HepG2 (cell line): ENCODE measurements at regions not wholly inside any gene's neighbourhood (a gene's known extent, or its start where the extent isn't known, plus 50 kb on each side); places are given as distances from the start of the nearest gene placed in this dataset.

Experiments used
- ATAC-seq: fragments of 200-7000 bp; cut with Tn5 transposase; 3 replicates; pipeline ENCODE4 v1.9.1; 2020; ENCODE audit warnings: mild to moderate bottlenecking, moderate library complexity
- BruUV-seq: library from RNA; stranded (reverse); fragments of 400-500 nt; replicated peaks from 2 replicates; lab custom pipeline; 2021; lab: Mats Ljungman, UMichigan
- CTCF ChIA-PET: fragments of 300-600 bp; formaldehyde crosslinking; extraction: SDS; loops from one replicate; lab custom pipeline; 2021; ENCODE audit warnings: low total read pairs, inconsistent platforms, low intra/inter-chr PET ratio; lab: Yijun Ruan, JAX
- POLR2A ChIA-PET: fragments of 350-600 bp; sonication (Branson Sonifier 250); formaldehyde crosslinking; loops from one replicate; lab custom pipeline; 2020; ENCODE audit warnings: antibody characterized with exemption, inconsistent platforms; lab: Yijun Ruan, JAX
- DNase-seq: peaks from one replicate; pipeline ENCODE4 v3.0.0-alpha.2; 2015; ENCODE audit warnings: low spot score
- FAIRE-seq: peaks from 3 replicates; lab custom pipeline; 2011; peaks lifted over from hg19 to GRCh38; lab: Jason Lieb, UNC
- H2AFZ ChIP-seq: one replicate; pipeline ENCODE4 v1.6.1; 2011; ENCODE audit warnings: low read length, inconsistent platforms
- H3K27ac ChIP-seq: fragments of 300-600 bp; 3 replicates; pipeline ENCODE4 v1.8.0; 2011; ENCODE audit warnings: mixed run types, mild to moderate bottlenecking, mixed read lengths, low read length, inconsistent platforms; ENCODE audit not compliant: insufficient read depth; ENCODE audit errors: extremely low read length
- H3K27me3 ChIP-seq, 2 experiments: fragments of 200-600 bp in 1 of 2; 2 replicates in 1 of 2; 3 replicates in 1 of 2; pipeline versions ENCODE4 v1.6.0 to v1.8.0; 2011; ENCODE audit warnings: low read length in 2 of 2, mild to moderate bottlenecking in 2 of 2, moderate library complexity in 2 of 2, inconsistent platforms in 1 of 2; ENCODE audit not compliant: insufficient read depth in 2 of 2, control insufficient read depth in 1 of 2
- H3K36me3 ChIP-seq, 2 experiments: fragments of 200-600 bp in 1 of 2; replicated peaks in 1 of 2; 2 replicates in 1 of 2; 3 replicates in 1 of 2; pipeline versions ENCODE4 v1.5.1 to v1.8.0; 2011; ENCODE audit warnings: low read length in 2 of 2, inconsistent platforms in 1 of 2; ENCODE audit not compliant: insufficient read depth in 2 of 2, control insufficient read depth in 1 of 2
- H3K4me1 ChIP-seq: 2 replicates; pipeline ENCODE4 v1.5.1; 2012; ENCODE audit warnings: low read length, inconsistent platforms; ENCODE audit not compliant: insufficient read depth
- H3K4me2 ChIP-seq: 2 replicates; pipeline ENCODE4 v1.6.0; 2011; ENCODE audit warnings: low read depth, low read length, inconsistent platforms
- H3K4me3 ChIP-seq, 3 experiments: fragments of 200-600 bp in 1 of 3; sonication (generic), shearing (Covaris generic) in 1 of 3; replicated peaks in 1 of 3; 2 replicates each; pipeline ENCODE4 v1.5.1; 2011 to 2016; ENCODE audit warnings: low read length in 3 of 3, inconsistent platforms in 2 of 3, low read depth in 2 of 3, mild to moderate bottlenecking in 2 of 3, control low read depth in 1 of 3, mixed read lengths in 1 of 3; ENCODE audit not compliant: insufficient read depth in 1 of 3
- H3K79me2 ChIP-seq: one replicate; pipeline ENCODE4 v1.6.1; 2011; ENCODE audit warnings: low read length, inconsistent platforms; ENCODE audit not compliant: insufficient read depth
- H3K9ac ChIP-seq: 2 replicates; pipeline ENCODE4 v1.6.0; 2011; ENCODE audit warnings: mild to moderate bottlenecking, low read depth, low read length, inconsistent platforms; ENCODE audit not compliant: insufficient read depth
- H3K9me3 ChIP-seq: 2 replicates; pipeline ENCODE4 v1.5.1; 2012; ENCODE audit warnings: mild to moderate bottlenecking, low read length
- H4K20me1 ChIP-seq: 2 replicates; pipeline ENCODE4 v1.6.0; 2011; ENCODE audit warnings: inconsistent platforms, mild to moderate bottlenecking, low read length, moderate library complexity; ENCODE audit not compliant: insufficient read depth
- HOXA7 ChIP-seq: sonication (generic); formaldehyde crosslinking; IDR thresholded peaks from 2 replicates; pipeline ENCODE4 v1.8.1; 2022; ENCODE audit warnings: mild to moderate bottlenecking, missing genetic modification reagents, moderate library complexity
- KLF11 ChIP-seq: IDR thresholded peaks from 2 replicates; pipeline ENCODE4 v1.6.1; 2016; ENCODE audit warnings: missing compliant biosample characterization
- KLF12 ChIP-seq: sonication (generic); formaldehyde crosslinking; IDR thresholded peaks from 2 replicates; pipeline ENCODE4 v1.4.0; 2020; ENCODE audit warnings: missing genetic modification reagents, borderline replicate concordance
- NFKBIZ ChIP-seq: IDR thresholded peaks from 2 replicates; pipeline ENCODE4 v1.6.1; 2018; ENCODE audit warnings: missing genetic modification reagents, missing compliant biosample characterization
- NR2C2 ChIP-seq: sonication (generic); formaldehyde crosslinking; IDR thresholded peaks from 2 replicates; pipeline ENCODE4 v1.4.0; 2020; ENCODE audit warnings: missing genetic modification reagents, mild to moderate bottlenecking, moderate library complexity, borderline replicate concordance
- RCOR2 ChIP-seq: IDR thresholded peaks from 2 replicates; pipeline ENCODE4 v1.6.1; 2016; ENCODE audit warnings: missing biosample characterization, missing genetic modification reagents
- RELA ChIP-seq: sonication (generic); formaldehyde crosslinking; IDR thresholded peaks from 2 replicates; pipeline ENCODE4 v1.4.0; 2020; ENCODE audit warnings: missing genetic modification reagents
- SKI ChIP-seq: fragments of 450-650 bp; IDR thresholded peaks from one replicate; pipeline ENCODE4 v1.6.1; 2018; ENCODE audit warnings: mild to moderate bottlenecking; ENCODE audit not compliant: partially characterized antibody
- TBP ChIP-seq: sonication (generic); formaldehyde crosslinking; IDR thresholded peaks from 2 replicates; pipeline ENCODE4 v1.5.0; 2020; ENCODE audit warnings: missing genetic modification reagents
- TIGD3 ChIP-seq: sonication (generic); formaldehyde crosslinking; IDR thresholded peaks from 2 replicates; pipeline ENCODE4 v1.5.1; 2020; ENCODE audit warnings: mild to moderate bottlenecking, missing genetic modification reagents, borderline replicate concordance
- ZBTB7B ChIP-seq: sonication (generic); formaldehyde crosslinking; IDR thresholded peaks from 2 replicates; pipeline ENCODE4 v1.4.0; 2020; ENCODE audit warnings: missing genetic modification reagents
- ZNF207 ChIP-seq: fragments of 450-650 bp; IDR thresholded peaks from 2 replicates; pipeline ENCODE4 v1.6.1; 2016; ENCODE audit warnings: antibody characterized with exemption, borderline replicate concordance
- ZNF225 ChIP-seq: sonication (generic); formaldehyde crosslinking; IDR thresholded peaks from 2 replicates; pipeline ENCODE4 v1.4.0; 2020; ENCODE audit warnings: mild to moderate bottlenecking, missing genetic modification reagents
- ZNF260 ChIP-seq: sonication (generic); formaldehyde crosslinking; IDR thresholded peaks from 2 replicates; pipeline ENCODE4 v1.4.0; 2020; ENCODE audit warnings: missing genetic modification reagents, low read depth, mild to moderate bottlenecking, borderline replicate concordance
- ZNF33B ChIP-seq: sonication (generic); formaldehyde crosslinking; IDR thresholded peaks from 2 replicates; pipeline ENCODE4 v1.5.1; 2020; ENCODE audit warnings: mild to moderate bottlenecking, missing genetic modification reagents
- ZNF362 ChIP-seq: sonication (generic); formaldehyde crosslinking; IDR thresholded peaks from 2 replicates; pipeline ENCODE4 v1.4.0; 2020; ENCODE audit warnings: missing genetic modification reagents, mild to moderate bottlenecking, borderline replicate concordance
- ZNF543 ChIP-seq: sonication (generic); formaldehyde crosslinking; IDR thresholded peaks from 2 replicates; pipeline ENCODE4 v1.4.0; 2020; ENCODE audit warnings: mild to moderate bottlenecking, missing genetic modification reagents
- WGBS: methylation state at CpG from one replicate; pipeline ENCODE4 v1.1.6; 2017; ENCODE audit warnings: low lambda C conversion rate; 5-methylcytosine and 5-hydroxymethylcytosine counted together
- in situ Hi-C: cut with HindIII; loops from 2 replicates; pipeline ENCODE4 v1.10.0; 2017; ENCODE audit warnings: low pct_unique_long_range_greater_than_20kb; ENCODE audit not compliant: extremely low pct_ligation_motif_present
- intact Hi-C: fragments of 100-400 bp; cut with micrococcal nuclease; formaldehyde crosslinking; loops from one replicate; pipeline ENCODE4 v1.10.0; 2022; ENCODE audit not compliant: unreplicated experiment
- TF ChIP-seq, protein P1 (sequence below): sonication (generic); formaldehyde crosslinking; IDR thresholded peaks from 2 replicates; pipeline ENCODE4 v1.5.0; 2020; ENCODE audit warnings: missing genetic modification reagents
- TF ChIP-seq, protein P2 (sequence below): sonication (generic); formaldehyde crosslinking; IDR thresholded peaks from 2 replicates; pipeline ENCODE4 v1.9.0; 2021; ENCODE audit warnings: missing genetic modification reagents, borderline replicate concordance

- intact Hi-C loops = no loop called here
- in situ Hi-C loops = no loop called here
- POLR2A ChIA-PET = no interaction called here
- 31% methylated on average over 10 of the region's 10 CpGs for WGBS
- TF ChIP-seq HOXA7 (CRISPR knock-in tag) (no peak), RCOR2 (CRISPR knock-in tag) (no peak), ZNF543 (CRISPR knock-in tag) (no peak), ZNF362 (CRISPR knock-in tag) (no peak), TBP (CRISPR knock-in tag) (no peak), ZNF207 (no peak), NR2C2 (CRISPR knock-in tag) (no peak), TIGD3 (CRISPR knock-in tag) (no peak), NFKBIZ (CRISPR knock-in tag) (no peak), KLF11 (CRISPR knock-in tag) (no peak), SKI (no peak), RELA (CRISPR knock-in tag) (no peak), KLF12 (CRISPR knock-in tag) (no peak), ZNF260 (no peak), ZBTB7B (CRISPR knock-in tag) (no peak), ZNF225 (no peak), ZNF33B (CRISPR knock-in tag) (no peak)
- TF ChIP-seq, protein P1, sequence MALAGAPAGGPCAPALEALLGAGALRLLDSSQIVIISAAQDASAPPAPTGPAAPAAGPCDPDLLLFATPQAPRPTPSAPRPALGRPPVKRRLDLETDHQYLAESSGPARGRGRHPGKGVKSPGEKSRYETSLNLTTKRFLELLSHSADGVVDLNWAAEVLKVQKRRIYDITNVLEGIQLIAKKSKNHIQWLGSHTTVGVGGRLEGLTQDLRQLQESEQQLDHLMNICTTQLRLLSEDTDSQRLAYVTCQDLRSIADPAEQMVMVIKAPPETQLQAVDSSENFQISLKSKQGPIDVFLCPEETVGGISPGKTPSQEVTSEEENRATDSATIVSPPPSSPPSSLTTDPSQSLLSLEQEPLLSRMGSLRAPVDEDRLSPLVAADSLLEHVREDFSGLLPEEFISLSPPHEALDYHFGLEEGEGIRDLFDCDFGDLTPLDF (CRISPR knock-in tag) = no peak
- TF ChIP-seq, protein P2, sequence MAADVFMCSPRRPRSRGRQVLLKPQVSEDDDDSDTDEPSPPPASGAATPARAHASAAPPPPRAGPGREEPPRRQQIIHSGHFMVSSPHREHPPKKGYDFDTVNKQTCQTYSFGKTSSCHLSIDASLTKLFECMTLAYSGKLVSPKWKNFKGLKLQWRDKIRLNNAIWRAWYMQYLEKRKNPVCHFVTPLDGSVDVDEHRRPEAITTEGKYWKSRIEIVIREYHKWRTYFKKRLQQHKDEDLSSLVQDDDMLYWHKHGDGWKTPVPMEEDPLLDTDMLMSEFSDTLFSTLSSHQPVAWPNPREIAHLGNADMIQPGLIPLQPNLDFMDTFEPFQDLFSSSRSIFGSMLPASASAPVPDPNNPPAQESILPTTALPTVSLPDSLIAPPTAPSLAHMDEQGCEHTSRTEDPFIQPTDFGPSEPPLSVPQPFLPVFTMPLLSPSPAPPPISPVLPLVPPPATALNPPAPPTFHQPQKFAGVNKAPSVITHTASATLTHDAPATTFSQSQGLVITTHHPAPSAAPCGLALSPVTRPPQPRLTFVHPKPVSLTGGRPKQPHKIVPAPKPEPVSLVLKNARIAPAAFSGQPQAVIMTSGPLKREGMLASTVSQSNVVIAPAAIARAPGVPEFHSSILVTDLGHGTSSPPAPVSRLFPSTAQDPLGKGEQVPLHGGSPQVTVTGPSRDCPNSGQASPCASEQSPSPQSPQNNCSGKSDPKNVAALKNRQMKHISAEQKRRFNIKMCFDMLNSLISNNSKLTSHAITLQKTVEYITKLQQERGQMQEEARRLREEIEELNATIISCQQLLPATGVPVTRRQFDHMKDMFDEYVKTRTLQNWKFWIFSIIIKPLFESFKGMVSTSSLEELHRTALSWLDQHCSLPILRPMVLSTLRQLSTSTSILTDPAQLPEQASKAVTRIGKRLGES = no peak
- TF ChIP-seq, all 625 proteins: peak for 0
- Histone ChIP-seq H3K79me2 (no peaks in the 10 kb centered on the region), H3K4me3 (no peak overlapping the region), H3K4me2 (no peak overlapping the region), H3K27me3 (peaks cover 2 to 22% of the 10 kb centered on the region in 2 experiments; a peak in 4 of 5 replicates), H3K36me3 (no peaks in the 10 kb centered on the region), H4K20me1 (peaks cover 4% of the 10 kb centered on the region; the same call in 1 of the 2 replicates), H2AFZ (no peak overlapping the region), H3K4me1 (no peaks in the 10 kb centered on the region), H3K9me3 (no peaks in the 10 kb centered on the region), H3K27ac (no peak overlapping the region), H3K9ac (no peak overlapping the region)
- ATAC-seq = no peak
- CTCF ChIA-PET = no interaction called here
- FAIRE-seq = no peak
- BruUV-seq = no TSS peak
- no peak for DNase-seq
These were observed 51.5 kb downstream of the NAV1 start for GRCh38 chr1:201590474-201590873.
